NT2/D1 (cell line): ENCODE measurements at regions not wholly inside any gene's neighbourhood (a gene's known extent, or its start where the extent isn't known, plus 50 kb on each side); places are given as distances from the start of the nearest gene placed in this dataset.

ENCODE experiments used
- SUZ12 ChIP-seq: IDR thresholded peaks from 2 replicates; pipeline ENCODE4 v1.6.1; 2011; ENCODE audit not compliant: insufficient read length, insufficient read depth; ENCODE audit errors: extremely low read depth
- YY1 ChIP-seq: IDR thresholded peaks from 2 replicates; pipeline ENCODE4 v1.6.1; 2011; ENCODE audit not compliant: insufficient read length, insufficient read depth
- ZNF274 ChIP-seq: IDR thresholded peaks from 2 replicates; pipeline ENCODE4 v1.6.1; 2011; ENCODE audit warnings: mild to moderate bottlenecking, low read depth, low read length

DNA sequence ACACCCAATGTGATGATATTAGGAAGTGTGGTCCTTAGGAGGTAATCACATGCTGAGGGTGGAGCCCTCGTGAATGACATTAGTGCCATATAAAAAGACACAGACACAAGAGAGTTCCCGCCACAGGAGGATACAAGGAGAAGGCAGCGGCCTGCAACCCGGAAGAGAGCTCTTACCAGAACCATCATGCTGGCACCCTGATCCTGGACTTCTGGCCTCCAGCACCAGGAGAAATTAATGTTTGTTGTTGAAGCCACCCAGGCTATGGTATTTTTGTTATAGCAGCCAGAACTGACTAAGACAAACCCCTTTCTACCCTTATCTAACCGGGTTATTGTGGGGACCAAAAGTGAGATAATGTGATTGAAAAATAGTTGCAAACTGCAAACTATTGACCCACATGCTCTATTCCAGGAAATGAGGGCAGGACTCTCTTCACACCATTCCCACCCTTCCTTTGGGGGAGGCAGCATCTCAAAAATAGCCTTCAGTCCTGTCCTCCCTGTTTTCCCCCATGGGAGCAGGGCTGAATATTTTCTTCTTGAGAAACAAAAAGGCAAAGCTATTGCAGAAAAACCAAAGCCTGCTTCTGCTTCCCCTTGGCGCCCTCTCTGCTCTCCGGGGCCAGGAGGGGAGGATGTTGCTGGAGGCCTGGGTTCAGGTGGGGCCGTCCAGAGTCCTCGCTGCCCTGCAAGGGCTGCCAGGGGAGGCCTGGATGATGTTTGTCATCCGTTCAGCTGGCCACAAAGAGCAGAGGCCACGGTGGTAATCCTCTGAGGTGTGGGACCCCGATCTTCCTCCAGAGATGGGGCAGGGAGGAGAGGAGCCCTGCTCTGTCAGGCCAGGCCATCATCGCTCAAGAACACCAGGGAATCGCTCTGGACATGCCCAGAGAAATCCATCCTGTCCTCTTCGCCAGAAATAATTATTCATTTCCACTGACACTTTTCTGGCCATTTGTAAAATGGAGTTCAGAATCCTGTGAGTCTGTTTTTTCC is 73.8 kb upstream of the HAAO start:
- TF ChIP-seq ZNF274 = no peak
- no peak for TF ChIP-seq YY1
- no peak for TF ChIP-seq SUZ12
